CD1c-positive myeloid dendritic cell (primary cell): ENCODE measurements at regions not wholly inside any gene's neighbourhood (a gene's known extent, or its start where the extent isn't known, plus 50 kb on each side); places are given as distances from the start of the nearest gene placed in this dataset.
"Not testable (repeated sequence)": the region's sequence is repeated elsewhere in the genome, so short reads cannot be mapped to it uniquely, and the experiment has no call there.

Experiments
- DNase-seq: peaks from one replicate; pipeline ENCODE4 v3.0.0-alpha.2; 2016; ENCODE audit errors: extremely low spot score

GRCh38 chr2:118611691-118612090, 235.8 kb downstream of the EN1 start:
- no peak for DNase-seq

- DNase-seq, result no peak
These were observed 238.3 kb downstream of the EN1 start for GRCh38 chr2:118609138-118609537.

- DNase-seq, result no peak
These were observed 239.8 kb downstream of the EN1 start for GRCh38 chr2:118607641-118608040.

- no peak for DNase-seq
These were observed 242.6 kb downstream of the EN1 start for GRCh38 chr2:118604811-118605210.

- DNase-seq, result no peak
These were observed 243.1 kb downstream of the EN1 start for GRCh38 chr2:118604371-118604770.

GRCh38 chr2:118599141-118599540, 248.3 kb downstream of the EN1 start:
- DNase-seq, result no peak

- DNase-seq, result no peak
These were observed 250.8 kb downstream of the EN1 start for GRCh38 chr2:118596620-118597019.

- no peak for DNase-seq
These were observed 254.2 kb downstream of the EN1 start for GRCh38 chr2:118593257-118593656.

GRCh38 chr2:118591223-118591622, 256.2 kb downstream of the EN1 start:
- DNase-seq, result no peak

- DNase-seq, result no peak
These were observed 257.7 kb downstream of the EN1 start for GRCh38 chr2:118589721-118590120.

GRCh38 chr2:118588850-118589249, 258.6 kb downstream of the EN1 start:
- DNase-seq, result no peak

- DNase-seq, result no peak
These were observed 261.1 kb downstream of the EN1 start for GRCh38 chr2:118586312-118586711.

GRCh38 chr2:118584877-118585276, 262.6 kb downstream of the EN1 start:
- no peak for DNase-seq

GRCh38 chr2:118584062-118584749, 263.2 kb downstream of the EN1 start:
- no peak for DNase-seq

- DNase-seq, result no peak
These were observed 265.4 kb downstream of the EN1 start for GRCh38 chr2:118582058-118582457.

GRCh38 chr2:118580651-118581050, 266.8 kb downstream of the EN1 start:
- no peak for DNase-seq

- DNase-seq, result no peak
These were observed 267.3 kb downstream of the EN1 start for GRCh38 chr2:118580107-118580506.

GRCh38 chr2:118577202-118577601, 270.2 kb downstream of the EN1 start:
- no peak for DNase-seq

- no peak for DNase-seq
These were observed 271.2 kb downstream of the EN1 start for GRCh38 chr2:118576109-118576855.

- DNase-seq, result not testable (repeated sequence)
These were observed 275.1 kb downstream of the EN1 start for GRCh38 chr2:118572380-118572779.

- no peak for DNase-seq
These were observed 277.4 kb downstream of the EN1 start for GRCh38 chr2:118569876-118570535.

- DNase-seq, result no peak
These were observed 278.7 kb downstream of the EN1 start for GRCh38 chr2:118568700-118569099.
